SU-DHL-6 (cell line): ENCODE measurements at regions not wholly inside any gene's neighbourhood (a gene's known extent, or its start where the extent isn't known, plus 50 kb on each side); places are given as distances from the start of the nearest gene placed in this dataset.

ENCODE experiments used
- H2AFZ ChIP-seq: fragments of 200-600 bp; sonication (generic); 2 replicates; pipeline ENCODE4 v1.6.1; 2014; ENCODE audit warnings: low read depth, mild to moderate bottlenecking, moderate library complexity, mixed read lengths, antibody characterized with exemption, low read length; ENCODE audit not compliant: severe bottlenecking
- H3F3A ChIP-seq: fragments of 200-600 bp; shearing (Covaris generic); 2 replicates; pipeline ENCODE4 v1.6.0; 2016; ENCODE audit warnings: antibody characterized with exemption, mild to moderate bottlenecking; ENCODE audit not compliant: insufficient read depth
- H3K27ac ChIP-seq: fragments of 200-600 bp; sonication (generic); 2 replicates; pipeline ENCODE4 v1.5.1; 2016; ENCODE audit warnings: low read depth, mild to moderate bottlenecking, low read length, moderate library complexity, mixed read lengths
- H3K27me3 ChIP-seq: fragments of 200-600 bp; sonication (generic), shearing (Covaris generic); 2 replicates; pipeline ENCODE4 v1.6.0; 2014; ENCODE audit warnings: mild to moderate bottlenecking, low read length
- H3K36me3 ChIP-seq: fragments of 200-600 bp; sonication (generic); 2 replicates; pipeline ENCODE4 v1.6.1; 2014; ENCODE audit warnings: mild to moderate bottlenecking, low read length, mixed read lengths
- H3K4me2 ChIP-seq: fragments of 300-600, 200-600 bp; shearing (Covaris generic), sonication (generic); 2 replicates; pipeline ENCODE4 v1.6.0; 2014; ENCODE audit warnings: low read length, low read depth, mild to moderate bottlenecking; ENCODE audit not compliant: poor library complexity, severe bottlenecking
- H3K4me3 ChIP-seq: fragments of 200-600 bp; sonication (generic); 2 replicates; pipeline ENCODE4 v1.5.1; 2014; ENCODE audit warnings: antibody characterized with exemption, low read length, mild to moderate bottlenecking, mixed read lengths; ENCODE audit not compliant: insufficient read depth, poor library complexity, severe bottlenecking
- H3K79me2 ChIP-seq: fragments of 200-600 bp; sonication (generic); 2 replicates; pipeline ENCODE4 v1.6.1; 2014; ENCODE audit warnings: mild to moderate bottlenecking, low read length, moderate library complexity; ENCODE audit not compliant: insufficient read depth
- H3K9ac ChIP-seq: fragments of 200-600 bp; sonication (generic); 2 replicates; pipeline ENCODE4 v1.7.0; 2014; ENCODE audit warnings: mild to moderate bottlenecking, low read length
- H3K9me2 ChIP-seq: fragments of 200-600 bp; sonication (generic); replicated peaks from 2 replicates; pipeline ENCODE4 v1.6.1; 2014; ENCODE audit warnings: low read length; ENCODE audit not compliant: insufficient read depth
- H3K9me3 ChIP-seq: fragments of 200-600 bp; sonication (generic); 2 replicates; pipeline ENCODE4 v1.6.1; 2014; ENCODE audit warnings: low read length, mixed read lengths; ENCODE audit not compliant: insufficient read depth
- H4K20me1 ChIP-seq: fragments of 200-600 bp; sonication (generic); 2 replicates; pipeline ENCODE4 v1.6.1; 2014; ENCODE audit warnings: low read depth, mild to moderate bottlenecking, antibody characterized with exemption, low read length, moderate library complexity, mixed read lengths
- CTCF ChIP-seq: fragments of 200-600 bp; sonication (generic); IDR thresholded peaks from one replicate; pipeline ENCODE4 v1.5.1; 2017; ENCODE audit warnings: antibody characterized with exemption, mild to moderate bottlenecking, low read length, moderate library complexity; ENCODE audit not compliant: insufficient read depth, poor library complexity, severe bottlenecking
- EZH2phosphoT487 ChIP-seq: fragments of 200-600 bp; sonication (generic), shearing (Covaris generic); conservative IDR thresholded peaks from 2 replicates; pipeline ENCODE4 v1.6.1; 2018; ENCODE audit warnings: mild to moderate bottlenecking, antibody characterized with exemption, low read length, moderate library complexity, mixed read lengths

GRCh38 chr3:177726807-177727206 lies 529.5 kb upstream of the TBL1XR1 start:
- no peak overlapping the region for H2AFZ ChIP-seq
- H4K20me1 ChIP-seq, result no peaks in the 10 kb centered on the region
- TF ChIP-seq EZH2phosphoT487, result no peak
- TF ChIP-seq CTCF, result no peak
- no peak overlapping the region for H3K4me2 ChIP-seq
- H3K36me3 ChIP-seq, result no peaks in the 10 kb centered on the region
- no peaks in the 10 kb centered on the region for H3K9me2 ChIP-seq
- H3F3A ChIP-seq, result no peaks in the 10 kb centered on the region
- H3K9ac ChIP-seq, result no peak overlapping the region
- no peaks in the 10 kb centered on the region for H3K9me3 ChIP-seq
- H3K4me3 ChIP-seq, result no peak overlapping the region
- H3K27ac ChIP-seq, result no peak overlapping the region
- H3K79me2 ChIP-seq, result no peaks in the 10 kb centered on the region
- no peaks in the 10 kb centered on the region for H3K27me3 ChIP-seq

DNA sequence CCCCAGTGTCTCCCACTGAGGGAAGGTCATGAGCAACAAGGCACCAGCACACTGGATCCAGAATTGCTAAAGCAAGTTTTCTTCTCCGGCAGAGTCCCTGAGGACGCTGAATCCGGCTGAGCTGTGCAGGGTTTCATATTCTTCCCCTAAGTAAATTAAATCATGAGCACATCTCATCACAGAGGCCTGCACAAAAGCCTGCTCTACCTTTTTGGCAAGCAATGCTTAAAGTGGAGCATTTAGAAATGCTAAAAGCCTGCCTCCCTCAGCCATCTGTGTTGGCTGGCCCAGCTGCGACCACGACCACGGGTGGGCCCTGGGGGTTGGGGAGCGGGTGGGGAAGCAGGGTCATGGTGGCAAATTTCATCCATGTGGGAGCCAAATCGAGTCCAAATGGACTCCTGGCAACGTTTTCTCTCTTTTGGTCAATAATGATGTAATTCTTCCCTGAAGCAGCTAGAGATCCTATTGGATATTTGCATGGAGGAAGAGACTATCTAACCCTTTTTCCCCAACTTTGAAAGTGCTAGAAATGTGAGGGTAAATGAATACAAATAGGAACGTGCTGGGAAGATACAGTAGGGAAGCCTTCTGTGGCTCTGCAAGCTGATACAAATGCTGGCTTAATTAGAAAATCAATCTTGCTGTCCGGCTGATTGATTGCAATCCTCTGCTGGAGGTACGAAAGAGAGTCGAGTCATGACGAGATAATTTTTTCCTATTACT lies 532.8 kb upstream of the TBL1XR1 start:
- Histone ChIP-seq H3K4me3 (no peak overlapping the region), H3K27ac (no peak overlapping the region), H3K36me3 (no peaks in the 10 kb centered on the region), H3K9ac (no peak overlapping the region), H3F3A (no peaks in the 10 kb centered on the region), H4K20me1 (no peaks in the 10 kb centered on the region), H3K9me2 (no peaks in the 10 kb centered on the region), H3K9me3 (no peaks in the 10 kb centered on the region), H3K79me2 (no peaks in the 10 kb centered on the region), H3K4me2 (no peak overlapping the region), H3K27me3 (no peaks in the 10 kb centered on the region), H2AFZ (no peak overlapping the region)
- TF ChIP-seq EZH2phosphoT487 (no peak), CTCF (no peak)

DNA sequence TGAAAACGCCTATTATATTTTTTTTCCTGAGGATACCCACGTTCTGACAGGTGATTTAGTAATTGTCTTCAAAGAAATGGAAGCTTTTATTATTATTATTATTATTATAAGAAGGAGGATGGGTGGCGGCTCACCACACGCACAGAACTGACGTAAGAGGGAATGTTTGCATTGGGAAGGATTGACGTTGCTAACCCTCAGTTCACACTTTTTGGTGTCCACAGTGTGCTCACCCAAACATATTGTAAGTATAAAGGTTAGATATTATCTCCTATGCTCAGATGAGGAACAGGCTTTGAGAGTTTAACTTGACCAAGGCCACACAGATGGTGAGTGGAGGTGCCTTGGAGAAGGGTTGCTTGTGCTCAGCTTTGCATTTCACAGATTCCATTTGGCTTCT lies 533.5 kb upstream of the TBL1XR1 start:
- H3K27ac ChIP-seq, result no peak overlapping the region
- H2AFZ ChIP-seq, result no peak overlapping the region
- no peaks in the 10 kb centered on the region for H3K27me3 ChIP-seq
- no peaks in the 10 kb centered on the region for H3K9me2 ChIP-seq
- no peaks in the 10 kb centered on the region for H3F3A ChIP-seq
- no peaks in the 10 kb centered on the region for H3K79me2 ChIP-seq
- no peak overlapping the region for H3K9ac ChIP-seq
- no peaks in the 10 kb centered on the region for H4K20me1 ChIP-seq
- H3K4me2 ChIP-seq, result no peak overlapping the region
- H3K9me3 ChIP-seq, result no peaks in the 10 kb centered on the region
- H3K36me3 ChIP-seq, result no peaks in the 10 kb centered on the region; the same call in 1 of the 2 replicates
- TF ChIP-seq CTCF (no peak), EZH2phosphoT487 (no peak)
- H3K4me3 ChIP-seq, result no peak overlapping the region
